GM12801 (cell line): ENCODE measurements at regions not wholly inside any gene's neighbourhood (a gene's known extent, or its start where the extent isn't known, plus 50 kb on each side); places are given as distances from the start of the nearest gene placed in this dataset.

Experiments
- CTCF ChIP-seq: IDR thresholded peaks from one replicate; pipeline ENCODE4 v1.5.1; 2011; ENCODE audit warnings: control low read depth; ENCODE audit not compliant: insufficient read length; ENCODE audit errors: extremely low read depth

GRCh38 chr17:73753751-73754496, 109.7 kb upstream of the SDK2 start:
- TF ChIP-seq CTCF: no peak

GRCh38 chr17:73754886-73755400, 110.7 kb upstream of the SDK2 start:
- TF ChIP-seq CTCF: no peak

DNA sequence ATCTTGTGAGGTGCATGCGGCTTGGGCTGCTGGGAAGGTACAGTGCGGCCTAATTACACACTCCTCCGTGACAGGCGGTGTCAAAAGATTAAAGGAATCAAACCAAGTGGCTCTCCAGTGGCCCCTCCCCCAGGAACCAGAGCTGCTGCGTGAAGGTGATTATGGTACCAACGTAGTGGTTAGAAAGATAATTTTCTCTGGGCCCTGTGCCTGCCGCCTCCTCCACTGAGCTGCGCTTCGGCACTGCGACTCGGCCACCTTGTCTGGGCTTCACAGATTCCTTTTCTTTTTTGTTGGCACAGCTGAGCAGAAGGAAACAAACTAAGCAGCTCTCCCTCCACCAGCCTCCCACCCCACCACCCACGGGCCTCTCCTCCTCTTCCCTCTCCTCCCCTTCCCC, 113.2 kb upstream of the SDK2 start:
- TF ChIP-seq CTCF: no peak

- no peak for TF ChIP-seq CTCF
Measured at GRCh38 chr17:73758245-73758644, 114.0 kb upstream of the SDK2 start.

DNA sequence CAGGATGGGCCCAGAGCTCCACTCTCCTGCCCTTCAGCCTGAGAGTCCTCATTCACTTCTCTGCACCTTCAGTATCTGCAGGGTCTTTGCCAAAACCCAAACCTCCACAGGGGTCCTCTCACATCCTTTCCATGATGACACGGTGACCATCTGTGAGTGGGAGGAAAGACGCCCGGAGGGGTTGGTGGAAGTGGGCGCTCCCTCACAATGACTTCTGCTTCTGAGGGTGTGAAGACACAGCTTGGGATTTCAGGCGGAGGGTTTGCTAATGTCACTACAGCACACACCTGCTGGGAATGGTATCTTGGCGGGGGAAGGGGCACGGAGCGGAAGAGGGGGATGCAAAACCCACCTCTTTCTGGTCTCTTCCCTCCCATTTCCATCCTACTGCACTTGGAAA, 115.1 kb upstream of the SDK2 start:
- no peak for TF ChIP-seq CTCF

DNA sequence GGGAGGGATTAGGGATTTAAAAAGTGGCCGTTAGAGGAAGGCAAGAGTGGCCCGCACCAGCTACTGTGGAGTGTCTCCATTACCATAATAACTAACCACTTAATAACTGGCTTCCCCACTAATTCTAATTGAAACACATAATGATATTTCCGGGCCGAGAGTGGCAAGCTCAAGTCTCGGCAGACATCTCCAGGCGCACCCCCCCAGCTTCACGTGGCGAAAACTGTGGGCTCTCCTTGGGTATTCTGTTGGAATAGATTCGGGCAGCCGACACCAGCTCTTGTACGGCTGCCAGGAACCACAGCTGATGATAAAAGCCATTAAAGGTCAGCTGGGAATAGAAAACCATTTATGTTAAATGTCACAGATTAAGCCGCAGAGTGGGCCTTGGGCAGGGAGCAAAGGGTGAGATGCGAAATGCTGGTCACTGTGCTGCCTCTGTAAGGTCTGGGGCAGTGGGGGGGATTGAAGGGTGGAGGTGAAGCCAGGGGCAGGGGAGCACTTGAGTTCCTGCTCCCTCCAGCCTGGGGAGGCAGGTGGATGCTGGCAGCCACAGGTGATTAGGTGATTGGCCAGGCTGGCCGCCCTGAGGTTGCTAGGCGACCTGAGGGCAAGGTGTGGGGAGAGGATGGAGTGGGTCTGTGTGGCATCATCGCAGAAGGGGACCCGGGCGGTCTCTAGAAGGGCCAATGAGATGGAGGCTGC, 115.6 kb upstream of the SDK2 start:
- TF ChIP-seq CTCF: no peak

GRCh38 chr17:73760439-73760758, 116.2 kb upstream of the SDK2 start:
- TF ChIP-seq CTCF: no peak
